ENCODE measurements at regions not wholly inside any gene's neighbourhood (a gene's known extent, or its start where the extent isn't known, plus 50 kb on each side); places are given as distances from the start of the nearest gene placed in this dataset.

- TF ChIP-seq POLR2A (IDR thresholded peaks at IDR 0.05), result no peak
- no peak for TF ChIP-seq CTCF (IDR thresholded peaks at IDR 0.05)
Observed at GRCh38 chr14:82055515-82056115, 522.0 kb upstream of the SEL1L start.
